Liver (tissue), 7 donors: ENCODE measurements at regions not wholly inside any gene's neighbourhood (a gene's known extent, or its start where the extent isn't known, plus 50 kb on each side); places are given as distances from the start of the nearest gene placed in this dataset.

Source experiments
- DNase-seq: peaks from one replicate; pipeline ENCODE4 v3.0.0-alpha.2; 2017; ENCODE audit warnings: low spot score
- H3K27ac ChIP-seq, 2 donors: one replicate each; pipeline ENCODE4 v1.7.0; 2013; ENCODE audit warnings: inconsistent platforms in 2 of 2, low read length in 2 of 2, control low read depth in 1 of 2, low read depth in 1 of 2, mild to moderate bottlenecking in 1 of 2
- H3K27me3 ChIP-seq, 4 donors: one replicate each; pipeline versions ENCODE4 v1.6.1 to v1.7.0; 2013; ENCODE audit warnings: low read length in 3 of 4, inconsistent platforms in 1 of 4, mild to moderate bottlenecking in 1 of 4, moderate library complexity in 1 of 4; ENCODE audit not compliant: control insufficient read depth in 4 of 4, insufficient read depth in 4 of 4
- H3K36me3 ChIP-seq, 4 donors: one replicate each; pipeline versions ENCODE4 v1.6.1 to v1.7.0; 2013; ENCODE audit warnings: low read length in 3 of 4, mild to moderate bottlenecking in 3 of 4, low read depth in 1 of 4, moderate library complexity in 1 of 4; ENCODE audit not compliant: control insufficient read depth in 4 of 4, insufficient read depth in 3 of 4
- H3K4me1 ChIP-seq, 4 donors: one replicate each; pipeline versions ENCODE4 v1.6.1 to v1.7.0; 2013; ENCODE audit warnings: low read length in 3 of 4, mild to moderate bottlenecking in 3 of 4, moderate library complexity in 1 of 4; ENCODE audit not compliant: control insufficient read depth in 4 of 4, insufficient read depth in 4 of 4
- H3K4me3 ChIP-seq, 3 donors: one replicate each; pipeline versions ENCODE4 v1.6.1 to v1.7.0; 2013; ENCODE audit warnings: low read length in 3 of 3, control low read depth in 1 of 3, low read depth in 1 of 3, mild to moderate bottlenecking in 1 of 3
- H3K9ac ChIP-seq, 2 donors: one replicate each; pipeline ENCODE4 v1.7.0; 2013; ENCODE audit warnings: low read length in 2 of 2, mild to moderate bottlenecking in 2 of 2, moderate library complexity in 2 of 2, control low read depth in 1 of 2, low read depth in 1 of 2
- H3K9me3 ChIP-seq, 4 donors: one replicate each; pipeline versions ENCODE4 v1.6.1 to v1.7.0; 2013; ENCODE audit warnings: low read length in 3 of 4; ENCODE audit not compliant: control insufficient read depth in 4 of 4
- ATF3 ChIP-seq: IDR thresholded peaks from 2 replicates; pipeline ENCODE4 v1.6.1; 2016; ENCODE audit warnings: antibody characterized with exemption
- EGR1 ChIP-seq, 2 donors: IDR thresholded peaks; 2 replicates each; pipeline ENCODE4 v1.6.1; 2016 to 2018; ENCODE audit warnings: antibody characterized with exemption in 2 of 2, low read depth in 2 of 2
- FOXA1 ChIP-seq: IDR thresholded peaks from 2 replicates; pipeline ENCODE4 v1.6.1; 2016; ENCODE audit warnings: antibody characterized with exemption
- FOXA2 ChIP-seq: IDR thresholded peaks from 2 replicates; pipeline ENCODE4 v1.6.1; 2016; ENCODE audit warnings: antibody characterized with exemption
- GABPA ChIP-seq, 2 donors: IDR thresholded peaks in 1 of 2; conservative IDR thresholded peaks in 1 of 2; 2 replicates each; pipeline ENCODE4 v1.6.1; 2016; ENCODE audit warnings: antibody characterized with exemption in 2 of 2, mild to moderate bottlenecking in 1 of 2, moderate library complexity in 1 of 2
- HNF4A ChIP-seq, 2 donors: conservative IDR thresholded peaks; 2 replicates each; pipeline ENCODE4 v1.6.1; 2016; ENCODE audit warnings: antibody characterized with exemption in 2 of 2, mild to moderate bottlenecking in 2 of 2
- HNF4G ChIP-seq: IDR thresholded peaks from 2 replicates; pipeline ENCODE4 v1.6.1; 2016; ENCODE audit warnings: antibody characterized with exemption
- JUND ChIP-seq, 2 donors: IDR thresholded peaks; 2 replicates each; pipeline ENCODE4 v1.6.1; 2016; ENCODE audit warnings: antibody characterized with exemption in 2 of 2
- NR2F2 ChIP-seq: IDR thresholded peaks from 2 replicates; pipeline ENCODE4 v1.6.1; 2016; ENCODE audit warnings: antibody characterized with exemption
- RAD21 ChIP-seq, 2 donors: IDR thresholded peaks; 2 replicates each; pipeline ENCODE4 v1.6.1; 2016; ENCODE audit warnings: antibody characterized with exemption in 2 of 2, mild to moderate bottlenecking in 2 of 2
- RXRA ChIP-seq, 2 donors: IDR thresholded peaks; 2 replicates each; pipeline ENCODE4 v1.6.1; 2017 to 2018; ENCODE audit warnings: antibody characterized with exemption in 2 of 2, mild to moderate bottlenecking in 1 of 2
- SP1 ChIP-seq: IDR thresholded peaks from 2 replicates; pipeline ENCODE4 v1.6.1; 2018; ENCODE audit warnings: antibody characterized with exemption, mild to moderate bottlenecking
- TAF1 ChIP-seq: conservative IDR thresholded peaks from 2 replicates; pipeline ENCODE4 v1.6.1; 2016; ENCODE audit warnings: antibody characterized with exemption, mild to moderate bottlenecking
- YY1 ChIP-seq: IDR thresholded peaks from 2 replicates; pipeline ENCODE4 v1.6.1; 2016; ENCODE audit warnings: antibody characterized with exemption, mild to moderate bottlenecking
- WGBS: extraction: QIAGEN DNeasy Blood & Tissue Kit; methylation state at CpG from one replicate; pipeline ENCODE4 v1.1.7; 2013; 5-methylcytosine and 5-hydroxymethylcytosine counted together
- TF ChIP-seq, protein P1 (sequence below): IDR thresholded peaks from 2 replicates; pipeline ENCODE4 v1.6.1; 2016; ENCODE audit warnings: antibody characterized with exemption, mild to moderate bottlenecking
- TF ChIP-seq, protein P2 (sequence below): IDR thresholded peaks from 2 replicates; pipeline ENCODE4 v1.6.1; 2016; ENCODE audit warnings: antibody characterized with exemption
- TF ChIP-seq, protein P3 (sequence below): IDR thresholded peaks from 2 replicates; pipeline ENCODE4 v1.6.1; 2016; ENCODE audit warnings: antibody characterized with exemption
- donor health status: healthy.
- donor health status: healthy.
- donor health status: healthy.
- donor health status: healthy.

- H3K4me3 ChIP-seq, result no peak overlapping the region
- no peaks in the 10 kb centered on the region for H3K36me3 ChIP-seq
- peaks cover 0 to 1% (median 0%) of the 10 kb centered on the region in 4 donors for H3K9me3 ChIP-seq
- TF ChIP-seq NR2F2, result no peak
- TF ChIP-seq HNF4G, result no peak
- no peak for TF ChIP-seq FOXA1
- TF ChIP-seq YY1, result no peak
- TF ChIP-seq HNF4A (conservative IDR thresholded peaks at IDR 0.05), result no peak
- TF ChIP-seq ATF3, result no peak
- no peak for TF ChIP-seq JUND (IDR thresholded peaks at IDR 0.05)
- TF ChIP-seq, protein P1, sequence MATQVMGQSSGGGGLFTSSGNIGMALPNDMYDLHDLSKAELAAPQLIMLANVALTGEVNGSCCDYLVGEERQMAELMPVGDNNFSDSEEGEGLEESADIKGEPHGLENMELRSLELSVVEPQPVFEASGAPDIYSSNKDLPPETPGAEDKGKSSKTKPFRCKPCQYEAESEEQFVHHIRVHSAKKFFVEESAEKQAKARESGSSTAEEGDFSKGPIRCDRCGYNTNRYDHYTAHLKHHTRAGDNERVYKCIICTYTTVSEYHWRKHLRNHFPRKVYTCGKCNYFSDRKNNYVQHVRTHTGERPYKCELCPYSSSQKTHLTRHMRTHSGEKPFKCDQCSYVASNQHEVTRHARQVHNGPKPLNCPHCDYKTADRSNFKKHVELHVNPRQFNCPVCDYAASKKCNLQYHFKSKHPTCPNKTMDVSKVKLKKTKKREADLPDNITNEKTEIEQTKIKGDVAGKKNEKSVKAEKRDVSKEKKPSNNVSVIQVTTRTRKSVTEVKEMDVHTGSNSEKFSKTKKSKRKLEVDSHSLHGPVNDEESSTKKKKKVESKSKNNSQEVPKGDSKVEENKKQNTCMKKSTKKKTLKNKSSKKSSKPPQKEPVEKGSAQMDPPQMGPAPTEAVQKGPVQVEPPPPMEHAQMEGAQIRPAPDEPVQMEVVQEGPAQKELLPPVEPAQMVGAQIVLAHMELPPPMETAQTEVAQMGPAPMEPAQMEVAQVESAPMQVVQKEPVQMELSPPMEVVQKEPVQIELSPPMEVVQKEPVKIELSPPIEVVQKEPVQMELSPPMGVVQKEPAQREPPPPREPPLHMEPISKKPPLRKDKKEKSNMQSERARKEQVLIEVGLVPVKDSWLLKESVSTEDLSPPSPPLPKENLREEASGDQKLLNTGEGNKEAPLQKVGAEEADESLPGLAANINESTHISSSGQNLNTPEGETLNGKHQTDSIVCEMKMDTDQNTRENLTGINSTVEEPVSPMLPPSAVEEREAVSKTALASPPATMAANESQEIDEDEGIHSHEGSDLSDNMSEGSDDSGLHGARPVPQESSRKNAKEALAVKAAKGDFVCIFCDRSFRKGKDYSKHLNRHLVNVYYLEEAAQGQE, result no peak
- TF ChIP-seq RAD21 (IDR thresholded peaks at IDR 0.05), result no peak
- TF ChIP-seq, protein P2, sequence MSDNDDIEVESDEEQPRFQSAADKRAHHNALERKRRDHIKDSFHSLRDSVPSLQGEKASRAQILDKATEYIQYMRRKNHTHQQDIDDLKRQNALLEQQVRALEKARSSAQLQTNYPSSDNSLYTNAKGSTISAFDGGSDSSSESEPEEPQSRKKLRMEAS, result no peak
- no peak for TF ChIP-seq RXRA (IDR thresholded peaks at IDR 0.05)
- TF ChIP-seq TAF1, result no peak
- no peak for TF ChIP-seq EGR1 (IDR thresholded peaks at IDR 0.05; ENCODE audit: low read depth in 2 of 2)
- TF ChIP-seq GABPA (IDR thresholded peaks at IDR 0.05 in 1 of 2, conservative IDR thresholded peaks at IDR 0.05 in 1 of 2), result no peak
- H3K4me1 ChIP-seq, result no peaks in the 10 kb centered on the region
- DNase-seq, result no peak
- no peak overlapping the region for H3K27ac ChIP-seq
- 63% methylated on average over 4 of the region's 4 CpGs for WGBS
- no peaks in the 10 kb centered on the region for H3K27me3 ChIP-seq
- H3K9ac ChIP-seq, result no peak overlapping the region
Observed at GRCh38 chr18:64876833-64877232, 727.9 kb upstream of the LINC00305 start.

DNA sequence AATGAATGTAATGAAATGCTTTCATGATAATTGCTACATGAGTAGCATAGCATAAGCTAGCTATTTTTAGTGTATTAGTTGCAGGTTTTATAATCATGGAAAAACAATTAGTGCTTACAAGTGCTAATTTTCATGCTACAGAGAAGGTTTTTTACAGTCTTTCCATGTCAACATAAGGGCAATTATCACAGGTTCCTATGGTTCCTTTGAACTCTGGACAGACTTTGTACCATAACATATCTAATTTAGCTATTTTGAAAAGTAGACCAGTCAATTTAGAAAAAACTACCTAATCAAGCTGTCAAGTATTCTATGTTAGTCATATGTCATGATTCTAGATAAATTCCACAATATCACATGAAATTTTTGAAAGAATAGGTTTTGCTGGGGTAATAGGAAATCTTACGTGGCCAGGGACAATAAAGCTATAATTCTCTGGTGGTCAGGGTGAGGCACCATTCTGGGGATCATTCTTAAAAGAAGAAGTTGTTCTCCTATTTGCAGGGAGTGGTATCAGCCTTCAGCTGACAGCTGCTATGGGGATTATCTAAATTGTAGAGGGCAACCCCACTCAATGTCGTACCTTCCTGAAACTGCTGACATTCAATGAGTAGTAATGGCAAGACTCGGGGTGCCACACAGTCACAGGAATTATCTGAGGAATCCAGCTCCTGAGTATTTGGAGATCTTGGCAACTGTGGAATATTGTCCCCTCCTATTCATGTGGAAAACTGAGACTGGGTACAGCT, 724.0 kb upstream of the LINC00305 start:
- TF ChIP-seq RAD21 (IDR thresholded peaks at IDR 0.05) (no peak), EGR1 (IDR thresholded peaks at IDR 0.05; ENCODE audit: low read depth in 2 of 2) (no peak), FOXA2 (no peak), HNF4A (conservative IDR thresholded peaks at IDR 0.05) (no peak), HNF4G (no peak), SP1 (no peak), JUND (IDR thresholded peaks at IDR 0.05) (no peak), YY1 (no peak), GABPA (IDR thresholded peaks at IDR 0.05 in 1 of 2, conservative IDR thresholded peaks at IDR 0.05 in 1 of 2) (no peak), ATF3 (no peak), TAF1 (no peak), RXRA (IDR thresholded peaks at IDR 0.05) (no peak)
- TF ChIP-seq, protein P3, sequence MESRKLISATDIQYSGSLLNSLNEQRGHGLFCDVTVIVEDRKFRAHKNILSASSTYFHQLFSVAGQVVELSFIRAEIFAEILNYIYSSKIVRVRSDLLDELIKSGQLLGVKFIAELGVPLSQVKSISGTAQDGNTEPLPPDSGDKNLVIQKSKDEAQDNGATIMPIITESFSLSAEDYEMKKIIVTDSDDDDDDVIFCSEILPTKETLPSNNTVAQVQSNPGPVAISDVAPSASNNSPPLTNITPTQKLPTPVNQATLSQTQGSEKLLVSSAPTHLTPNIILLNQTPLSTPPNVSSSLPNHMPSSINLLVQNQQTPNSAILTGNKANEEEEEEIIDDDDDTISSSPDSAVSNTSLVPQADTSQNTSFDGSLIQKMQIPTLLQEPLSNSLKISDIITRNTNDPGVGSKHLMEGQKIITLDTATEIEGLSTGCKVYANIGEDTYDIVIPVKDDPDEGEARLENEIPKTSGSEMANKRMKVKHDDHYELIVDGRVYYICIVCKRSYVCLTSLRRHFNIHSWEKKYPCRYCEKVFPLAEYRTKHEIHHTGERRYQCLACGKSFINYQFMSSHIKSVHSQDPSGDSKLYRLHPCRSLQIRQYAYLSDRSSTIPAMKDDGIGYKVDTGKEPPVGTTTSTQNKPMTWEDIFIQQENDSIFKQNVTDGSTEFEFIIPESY, result no peak
- TF ChIP-seq, protein P1, result no peak
- TF ChIP-seq, protein P2, result no peak
- Histone ChIP-seq H3K27ac (no peak overlapping the region), H3K27me3 (no peaks in the 10 kb centered on the region), H3K4me3 (no peak overlapping the region), H3K9me3 (no peaks in the 10 kb centered on the region), H3K9ac (no peak overlapping the region), H3K4me1 (no peaks in the 10 kb centered on the region), H3K36me3 (no peaks in the 10 kb centered on the region)
- 62% methylated on average over 3 of the region's 3 CpGs for WGBS
- no peak for DNase-seq
